Ovary (tissue), 7 donors: ENCODE measurements at regions not wholly inside any gene's neighbourhood (a gene's known extent, or its start where the extent isn't known, plus 50 kb on each side); places are given as distances from the start of the nearest gene placed in this dataset.

Experiments
- DNase-seq, 5 donors: peaks; one replicate each; pipeline ENCODE4 v3.0.0-alpha.2; 2019 to 2020
- H3K27ac ChIP-seq, 2 donors: fragments of 200-600 bp; one replicate each; pipeline versions ENCODE4 v1.5.1 to v1.8.0; 2019 to 2022
- H3K27me3 ChIP-seq: fragments of 200-600 bp; one replicate; pipeline ENCODE4 v1.8.0; 2022
- H3K36me3 ChIP-seq: fragments of 200-600 bp; sonication (generic); one replicate; pipeline ENCODE4 v1.5.1; 2019
- H3K4me1 ChIP-seq: one replicate; pipeline ENCODE4 v1.8.1; 2013; ENCODE audit warnings: mild to moderate bottlenecking, moderate library complexity; ENCODE audit not compliant: insufficient read depth
- H3K4me3 ChIP-seq: fragments of 200-600 bp; sonication (generic); one replicate; pipeline ENCODE4 v1.5.1; 2017
- H3K9me3 ChIP-seq, 2 donors: fragments of 200-600 bp in 1 of 2; sonication (generic) in 1 of 2; one replicate each; pipeline versions ENCODE4 v1.5.1 to v1.8.1; 2013 to 2019; ENCODE audit warnings: mild to moderate bottlenecking in 1 of 2, moderate library complexity in 1 of 2
- CTCF ChIP-seq, 3 donors: fragments of 450-650 bp in 2 of 3; fragments of 200-600 bp in 1 of 3; IDR thresholded peaks; one replicate each; pipeline versions ENCODE4 v1.5.1 to v1.8.0; 2016 to 2022; ENCODE audit warnings: antibody characterized with exemption in 3 of 3, mild to moderate bottlenecking in 1 of 3
- EP300 ChIP-seq: sonication (generic); formaldehyde crosslinking; IDR thresholded peaks from one replicate; pipeline ENCODE4 v1.6.1; 2017; ENCODE audit warnings: antibody characterized with exemption
- POLR2A ChIP-seq: fragments of 450-650 bp; IDR thresholded peaks from one replicate; pipeline ENCODE4 v1.6.1; 2017; ENCODE audit warnings: antibody characterized with exemption, mild to moderate bottlenecking, moderate library complexity
- WGBS, 3 donors: extraction: QIAGEN DNeasy Blood & Tissue Kit in 1 of 3; methylation state at CpG; one replicate each; pipeline versions ENCODE4 v1.1.5 to v1.1.7; 2013 to 2017; 5-methylcytosine and 5-hydroxymethylcytosine counted together
- intact Hi-C, 4 donors: fragments of 100-400 bp; cut with DNase I; formaldehyde crosslinking; loops; one replicate each; pipeline versions ENCODE4 v1.11.0 to v1.15.1; 2022 to 2023
- donor health status: DM: no; HTN: no; CAD: no; lungs with moderate emphysema.
- donor health status: DM: no; HTN: no; CAD: no.
- donor health status: Bipolar disorder and iron deficiency.
- donor health status: DM: no; HTN: no; CAD: no.
- donor health status: DM: yes; HTN: yes; CAD: no.

- H3K27ac ChIP-seq: no peak overlapping the region
- no peak for DNase-seq
- no peaks in the 10 kb centered on the region for H3K27me3 ChIP-seq
- WGBS, 3 donors: 92 to 94% (median 93%) methylated on average over 10 of the region's 10 CpGs
- no peaks in the 10 kb centered on the region for H3K36me3 ChIP-seq
- no peaks in the 10 kb centered on the region for H3K9me3 ChIP-seq
- H3K4me3 ChIP-seq: no peak overlapping the region
- TF ChIP-seq CTCF (IDR thresholded peaks at IDR 0.05) (no peak), EP300 (no peak), POLR2A (no peak)
- intact Hi-C loops: no loop called here
- H3K4me1 ChIP-seq: peaks cover 6% of the 10 kb centered on the region
These were observed 439.6 kb downstream of the TNS3 start for GRCh38 chr7:47142169-47142866.

- Histone ChIP-seq H3K27ac (no peak overlapping the region), H3K36me3 (no peaks in the 10 kb centered on the region), H3K27me3 (no peaks in the 10 kb centered on the region), H3K4me3 (no peak overlapping the region), H3K9me3 (no peaks in the 10 kb centered on the region), H3K4me1 (no peaks in the 10 kb centered on the region)
- no peak for TF ChIP-seq EP300
- TF ChIP-seq CTCF (IDR thresholded peaks at IDR 0.05): no peak
- TF ChIP-seq POLR2A: no peak
- DNase-seq: no peak
- WGBS, 3 donors: 93 to 100% (median 96%) methylated on average over 1 of the region's 1 CpG
- intact Hi-C loops: no loop called here
These were observed 449.4 kb downstream of the TNS3 start for GRCh38 chr7:47132471-47132870.

- DNase-seq: no peak
- no peaks in the 10 kb centered on the region for H3K9me3 ChIP-seq
- intact Hi-C loops: no loop called here
These were observed 453.2 kb downstream of the TNS3 start for GRCh38 chr7:47128700-47129099.

GRCh38 chr7:47125529-47125928, 456.4 kb downstream of the TNS3 start:
- Histone ChIP-seq H3K4me3 (no peak overlapping the region), H3K9me3 (no peaks in the 10 kb centered on the region), H3K27ac (no peak overlapping the region), H3K36me3 (no peaks in the 10 kb centered on the region), H3K27me3 (no peaks in the 10 kb centered on the region), H3K4me1 (no peaks in the 10 kb centered on the region)
- intact Hi-C loops: no loop called here
- no peak for DNase-seq
- no peak for TF ChIP-seq EP300
- no peak for TF ChIP-seq CTCF (IDR thresholded peaks at IDR 0.05)
- no peak for TF ChIP-seq POLR2A
- WGBS, 3 donors: 91 to 94% (median 94%) methylated on average over 14 of the region's 14 CpGs

More at GRCh38 chr7:47128700-47129099, 453.2 kb downstream of the TNS3 start:
- no peaks in the 10 kb centered on the region for H3K4me1 ChIP-seq
- H3K27ac ChIP-seq: no peak overlapping the region
- no peak overlapping the region for H3K4me3 ChIP-seq
- TF ChIP-seq EP300 (no peak), CTCF (IDR thresholded peaks at IDR 0.05) (no peak), POLR2A (no peak)
- no peaks in the 10 kb centered on the region for H3K36me3 ChIP-seq
- no peaks in the 10 kb centered on the region for H3K27me3 ChIP-seq
